ENCODE measurements at regions not wholly inside any gene's neighbourhood (a gene's known extent, or its start where the extent isn't known, plus 50 kb on each side); places are given as distances from the start of the nearest gene placed in this dataset.

DNA sequence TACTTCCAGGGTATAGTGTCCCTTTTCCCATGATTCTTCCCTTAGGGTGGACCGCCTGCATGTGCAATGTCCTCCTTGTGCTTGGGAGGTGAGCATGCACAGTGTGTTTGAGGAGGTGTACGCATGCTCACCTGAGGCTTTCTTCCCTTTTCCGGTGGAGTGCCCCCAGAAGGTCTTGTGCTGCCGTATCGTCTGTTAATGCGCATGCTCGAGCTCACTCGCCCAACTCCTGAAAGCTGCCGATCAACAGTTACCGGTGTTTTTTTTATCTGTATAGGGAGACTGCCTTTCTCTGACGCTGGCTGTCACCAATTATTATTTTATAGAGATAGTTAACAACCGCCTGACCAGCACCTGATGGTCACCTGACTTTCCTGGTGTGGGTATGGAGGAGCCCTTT is 458.8 kb upstream of the MEX3C start:
- TF ChIP-seq, protein P1, sequence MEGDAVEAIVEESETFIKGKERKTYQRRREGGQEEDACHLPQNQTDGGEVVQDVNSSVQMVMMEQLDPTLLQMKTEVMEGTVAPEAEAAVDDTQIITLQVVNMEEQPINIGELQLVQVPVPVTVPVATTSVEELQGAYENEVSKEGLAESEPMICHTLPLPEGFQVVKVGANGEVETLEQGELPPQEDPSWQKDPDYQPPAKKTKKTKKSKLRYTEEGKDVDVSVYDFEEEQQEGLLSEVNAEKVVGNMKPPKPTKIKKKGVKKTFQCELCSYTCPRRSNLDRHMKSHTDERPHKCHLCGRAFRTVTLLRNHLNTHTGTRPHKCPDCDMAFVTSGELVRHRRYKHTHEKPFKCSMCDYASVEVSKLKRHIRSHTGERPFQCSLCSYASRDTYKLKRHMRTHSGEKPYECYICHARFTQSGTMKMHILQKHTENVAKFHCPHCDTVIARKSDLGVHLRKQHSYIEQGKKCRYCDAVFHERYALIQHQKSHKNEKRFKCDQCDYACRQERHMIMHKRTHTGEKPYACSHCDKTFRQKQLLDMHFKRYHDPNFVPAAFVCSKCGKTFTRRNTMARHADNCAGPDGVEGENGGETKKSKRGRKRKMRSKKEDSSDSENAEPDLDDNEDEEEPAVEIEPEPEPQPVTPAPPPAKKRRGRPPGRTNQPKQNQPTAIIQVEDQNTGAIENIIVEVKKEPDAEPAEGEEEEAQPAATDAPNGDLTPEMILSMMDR (IDR thresholded peaks at IDR 0.05; ENCODE audit: borderline replicate concordance, extremely low read depth, low read length, poor library complexity, severe bottlenecking): no peak
- TF ChIP-seq EZH2 (IDR thresholded peaks at IDR 0.05; ENCODE audit: borderline replicate concordance, low read depth, low read length, severe bottlenecking): no peak
